Epithelial cell of prostate (primary cell): ENCODE measurements at regions not wholly inside any gene's neighbourhood (a gene's known extent, or its start where the extent isn't known, plus 50 kb on each side); places are given as distances from the start of the nearest gene placed in this dataset.

Source experiments
- DNase-seq: peaks from one replicate; pipeline ENCODE4 v3.0.0-alpha.2; 2011; ENCODE audit warnings: low read depth, low spot score
- H3K27ac ChIP-seq: fragments of 450-650 bp; 2 replicates; pipeline ENCODE4 v1.5.1; 2017; ENCODE audit warnings: mild to moderate bottlenecking

DNA sequence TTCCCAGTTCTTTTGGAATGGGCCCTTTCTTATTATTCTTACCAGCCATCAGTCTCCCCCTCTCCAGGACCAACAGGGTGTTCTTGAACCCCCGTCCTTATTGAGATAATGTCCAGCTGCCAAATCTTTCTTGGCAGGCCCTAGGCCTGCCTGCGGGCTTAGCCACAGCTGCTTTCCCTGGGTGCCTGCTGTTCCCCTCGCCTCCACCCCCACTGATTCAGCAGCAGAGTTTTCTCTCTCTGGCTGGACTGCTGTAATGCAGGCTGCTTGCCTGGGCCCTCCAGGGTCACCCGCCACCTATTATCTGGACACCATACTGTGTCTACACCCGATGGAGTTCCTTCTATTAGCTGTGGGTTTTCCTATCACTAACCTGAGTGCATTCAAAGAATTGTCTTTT, 395.4 kb upstream of the ATP5MC3 start:
- H3K27ac ChIP-seq = no peak overlapping the region
- no peak for DNase-seq

DNA sequence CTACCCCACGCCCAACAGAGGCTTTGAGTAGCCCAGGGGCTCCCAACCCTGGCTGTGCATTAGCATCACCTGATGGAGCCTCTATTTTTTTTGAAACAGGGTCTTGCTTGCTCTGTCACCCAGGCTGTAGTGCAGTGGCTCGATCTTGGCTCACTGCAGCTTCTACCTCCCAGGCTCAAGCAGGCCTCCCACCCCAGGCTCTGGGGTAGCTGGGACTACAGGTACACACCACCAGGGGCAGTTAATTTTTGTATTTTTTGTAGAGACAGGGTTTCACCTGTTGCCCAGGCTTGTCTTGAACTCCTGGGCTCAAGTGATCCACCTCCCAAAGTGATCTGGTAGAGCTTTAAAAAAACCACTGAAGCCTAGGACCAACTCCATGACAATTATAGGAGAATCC, 394.8 kb upstream of the ATP5MC3 start:
- no peak for DNase-seq
- no peak overlapping the region for H3K27ac ChIP-seq

GRCh38 chr2:175575346-175576258, 394.1 kb upstream of the ATP5MC3 start:
- no peak overlapping the region for H3K27ac ChIP-seq
- DNase-seq = no peak

- no peak for DNase-seq
- no peak overlapping the region for H3K27ac ChIP-seq
These were observed 392.6 kb upstream of the ATP5MC3 start for GRCh38 chr2:175574069-175574468.

DNA sequence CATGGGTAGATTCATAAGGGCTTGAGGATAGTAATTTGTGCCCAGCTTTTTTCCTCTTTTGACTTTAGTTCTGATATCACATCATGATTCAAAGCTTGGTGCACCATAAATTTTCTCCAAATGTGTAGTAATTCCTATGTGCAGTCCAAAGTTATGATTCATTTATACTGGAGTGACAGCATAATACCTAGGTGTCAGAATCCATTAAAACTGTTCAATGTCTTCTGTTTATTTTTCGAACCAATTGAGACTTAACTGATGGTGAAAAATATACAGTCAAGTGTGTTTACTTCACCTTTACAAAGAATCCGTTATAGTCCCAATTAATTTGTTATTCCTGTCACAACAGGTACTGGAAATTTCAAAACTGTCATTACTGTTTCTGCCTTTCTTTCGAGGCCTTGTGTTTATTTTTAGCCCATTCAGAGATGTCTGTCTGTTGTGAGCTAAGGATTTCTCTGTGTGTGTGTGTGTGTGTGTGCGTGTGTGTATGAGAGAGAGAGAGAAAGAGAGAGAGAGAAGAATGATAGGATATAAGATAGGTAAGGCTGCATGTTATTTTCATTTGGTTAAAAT, 389.7 kb upstream of the ATP5MC3 start:
- no peak for DNase-seq
- no peak overlapping the region for H3K27ac ChIP-seq

DNA sequence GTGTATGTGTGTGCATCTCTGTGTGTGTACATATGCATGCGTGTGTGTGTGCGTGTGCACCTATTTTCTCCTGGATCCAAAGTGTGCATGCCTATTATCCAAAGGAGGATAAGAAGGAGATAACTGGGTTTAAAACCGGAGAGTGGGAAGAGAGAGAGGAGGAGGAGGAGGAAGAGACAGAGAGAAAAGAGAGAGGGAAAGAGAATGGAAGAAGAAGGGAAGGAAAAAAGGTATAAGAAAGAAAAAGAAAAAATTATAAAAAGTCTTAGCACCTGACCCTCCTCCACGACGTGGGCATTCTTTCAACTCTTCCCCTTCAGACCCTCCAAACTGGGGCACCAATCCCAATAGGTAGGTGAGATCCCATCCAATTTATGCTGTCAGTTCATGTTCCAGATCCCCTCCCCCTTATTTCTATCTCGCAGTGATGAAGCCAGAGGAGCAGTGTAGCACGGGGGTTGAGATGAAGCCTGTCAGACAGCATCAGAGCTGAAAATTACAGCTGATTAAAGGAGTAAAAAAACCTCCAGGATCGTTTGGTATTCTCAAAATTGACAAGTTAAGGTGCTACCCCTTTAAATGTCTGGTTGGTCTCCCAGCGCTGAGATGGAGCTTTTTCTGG, 386.7 kb upstream of the ATP5MC3 start:
- H3K27ac ChIP-seq = no peak overlapping the region
- DNase-seq = no peak

DNA sequence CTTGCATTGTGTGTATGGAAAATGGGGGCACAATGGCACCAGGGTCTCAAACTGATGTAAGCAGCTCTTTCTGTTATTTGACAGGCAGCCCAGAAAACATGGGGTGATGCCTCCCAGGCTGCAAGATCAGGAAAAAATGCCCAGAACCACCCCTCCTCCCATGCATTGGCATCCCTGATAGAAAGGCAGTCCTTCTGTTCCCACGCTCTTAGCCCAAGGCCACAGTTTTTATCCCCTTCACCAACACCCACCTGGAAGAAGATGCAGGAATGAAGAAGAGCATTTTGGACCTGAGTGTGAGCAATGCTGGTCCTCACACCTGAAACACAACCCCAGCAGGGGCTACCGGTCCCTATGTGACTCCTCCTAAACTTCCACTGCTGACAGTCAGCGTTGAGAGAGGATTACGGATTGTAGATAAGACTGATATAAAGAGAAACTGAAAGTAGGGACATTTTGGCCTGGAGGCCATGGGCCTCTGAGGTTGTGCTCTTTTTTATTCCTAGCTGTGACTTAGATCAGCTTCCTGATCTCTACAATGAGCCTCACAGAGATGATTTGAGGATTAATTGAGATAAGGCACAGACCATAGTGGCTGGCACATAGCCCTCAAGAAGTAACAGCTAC, 386.0 kb upstream of the ATP5MC3 start:
- DNase-seq = no peak
- no peak overlapping the region for H3K27ac ChIP-seq

- no peak overlapping the region for H3K27ac ChIP-seq
- DNase-seq = no peak
These were observed 379.1 kb upstream of the ATP5MC3 start for GRCh38 chr2:175560521-175561169.

GRCh38 chr2:175559613-175560012, 378.1 kb upstream of the ATP5MC3 start:
- no peak overlapping the region for H3K27ac ChIP-seq
- no peak for DNase-seq

- no peak for DNase-seq
- H3K27ac ChIP-seq = no peak overlapping the region
These were observed 376.4 kb upstream of the ATP5MC3 start for GRCh38 chr2:175557810-175558377.

DNA sequence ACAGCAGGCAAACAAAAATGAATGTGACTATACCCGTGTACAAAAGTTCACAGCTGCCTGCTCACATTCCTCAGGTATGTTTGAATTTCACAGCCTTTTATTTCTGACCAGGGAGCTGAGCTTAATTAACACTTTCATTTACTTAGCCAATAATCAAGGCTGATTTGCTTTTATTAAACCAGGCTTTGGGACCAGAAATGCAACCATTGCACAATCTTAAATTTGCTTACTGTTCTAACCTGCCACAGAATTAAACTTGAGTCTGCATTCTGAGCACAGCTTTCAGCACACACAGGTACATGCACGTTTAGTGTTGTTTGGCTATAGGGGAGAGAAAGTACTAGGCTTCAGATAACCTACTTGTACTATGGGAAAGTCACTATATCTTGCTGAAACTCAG, 372.4 kb upstream of the ATP5MC3 start:
- DNase-seq = no peak

GRCh38 chr2:175552902-175553301, 371.4 kb upstream of the ATP5MC3 start:
- DNase-seq = no peak
- H3K27ac ChIP-seq = no peak overlapping the region

More for the DNA sequence above, 372.4 kb upstream of the ATP5MC3 start:
- no peak overlapping the region for H3K27ac ChIP-seq

DNA sequence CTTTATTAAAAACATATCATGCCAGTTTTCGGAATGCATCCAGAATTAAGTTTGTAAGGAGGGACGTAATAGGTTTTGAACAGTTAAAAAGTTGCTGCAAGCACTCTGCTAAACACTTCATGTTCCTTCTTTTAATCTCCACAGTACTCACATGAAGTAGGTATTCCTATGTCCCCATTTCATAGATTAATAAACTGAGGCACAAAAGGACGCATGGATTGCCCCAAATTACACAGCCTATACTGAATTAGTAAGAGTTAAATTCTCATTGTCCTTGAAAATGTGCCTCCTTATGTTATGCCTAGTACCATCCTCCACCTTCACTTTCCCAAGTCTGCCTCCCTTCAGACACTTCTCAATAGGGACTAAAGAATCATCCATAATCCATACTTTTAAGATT, 358.9 kb upstream of the ATP5MC3 start:
- no peak overlapping the region for H3K27ac ChIP-seq
- DNase-seq = no peak

GRCh38 chr2:175539122-175539521, 357.6 kb upstream of the ATP5MC3 start:
- DNase-seq = no peak
- no peak overlapping the region for H3K27ac ChIP-seq

DNA sequence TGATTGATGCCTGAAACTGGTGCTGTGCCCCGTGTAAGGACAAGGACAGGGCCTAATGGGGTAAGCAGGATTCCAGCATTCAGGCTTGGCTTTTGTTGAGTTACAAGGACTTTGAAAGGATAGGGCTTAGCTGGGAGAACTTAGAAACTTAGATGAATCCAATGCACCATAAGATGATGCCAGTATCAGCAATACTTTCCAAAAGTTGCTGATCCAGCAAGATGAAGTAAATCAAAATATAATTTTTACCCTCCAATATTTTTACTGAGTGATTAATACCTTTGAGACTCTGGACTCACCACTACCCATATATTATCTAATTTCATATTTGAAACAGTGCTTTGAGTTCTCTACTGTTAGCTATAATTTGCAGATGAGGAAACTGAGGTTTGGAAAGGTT, 354.5 kb upstream of the ATP5MC3 start:
- H3K27ac ChIP-seq = no peak overlapping the region

DNA sequence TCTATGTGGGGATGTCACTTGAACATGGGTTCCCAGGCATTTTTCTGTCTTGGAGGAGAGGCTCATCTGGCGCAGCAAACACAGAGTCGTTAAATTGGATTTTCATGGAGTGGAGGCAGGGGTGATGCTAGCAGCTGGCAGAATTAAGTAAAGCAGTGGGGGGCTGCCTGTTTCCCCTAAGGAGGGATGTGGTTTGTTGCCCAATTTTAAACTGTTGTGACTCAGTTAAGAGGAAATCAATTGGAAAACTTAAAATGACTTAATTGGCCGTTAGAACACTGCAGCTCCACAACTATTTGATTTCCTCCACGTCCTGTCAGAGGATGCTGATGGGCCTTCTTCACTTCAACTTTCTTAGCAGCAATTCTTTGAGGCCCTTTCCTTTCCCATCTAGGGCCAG, 354.1 kb upstream of the ATP5MC3 start:
- DNase-seq = no peak
- H3K27ac ChIP-seq = no peak overlapping the region

More for the DNA sequence above, 354.5 kb upstream of the ATP5MC3 start:
- DNase-seq = no peak

DNA sequence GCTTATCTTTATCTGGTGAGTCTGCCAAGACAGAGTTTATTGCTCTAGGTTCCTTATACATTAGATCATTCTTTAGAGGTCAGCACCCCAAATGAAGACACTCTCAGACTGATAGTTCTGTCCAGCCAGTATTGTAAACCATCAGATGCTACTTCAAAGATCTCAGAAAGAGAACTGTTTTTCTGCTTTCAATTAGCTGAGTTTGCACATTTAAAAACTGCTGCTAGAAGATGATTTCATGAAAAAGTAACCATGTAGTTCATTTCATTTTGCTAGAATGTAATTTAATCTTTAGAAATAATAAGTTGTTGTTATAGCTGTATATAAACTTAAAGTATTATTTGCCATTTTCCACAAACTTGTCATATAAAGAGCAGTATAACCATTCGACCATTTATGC, 344.5 kb upstream of the ATP5MC3 start:
- no peak for DNase-seq

DNA sequence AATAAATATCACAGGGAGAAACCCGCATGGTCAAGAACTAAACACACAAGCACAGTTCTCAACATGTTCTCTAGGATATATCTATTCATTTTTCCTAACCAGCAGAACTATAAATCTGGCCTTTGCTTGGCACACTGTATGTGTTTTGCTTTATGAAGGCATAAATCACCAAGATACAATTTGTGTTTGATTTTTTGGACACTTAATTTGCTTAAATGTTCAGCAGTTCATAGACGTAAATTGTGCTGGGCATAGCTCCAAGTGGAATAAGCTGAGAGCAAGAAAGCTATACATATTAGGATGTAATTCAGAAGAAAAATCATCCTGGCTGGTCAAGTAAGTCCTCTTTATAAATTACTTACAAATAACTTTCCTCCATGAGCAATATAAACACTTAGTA, 341.5 kb upstream of the ATP5MC3 start:
- no peak overlapping the region for H3K27ac ChIP-seq
- no peak for DNase-seq

More for the DNA sequence above, 344.5 kb upstream of the ATP5MC3 start:
- H3K27ac ChIP-seq = no peak overlapping the region

DNA sequence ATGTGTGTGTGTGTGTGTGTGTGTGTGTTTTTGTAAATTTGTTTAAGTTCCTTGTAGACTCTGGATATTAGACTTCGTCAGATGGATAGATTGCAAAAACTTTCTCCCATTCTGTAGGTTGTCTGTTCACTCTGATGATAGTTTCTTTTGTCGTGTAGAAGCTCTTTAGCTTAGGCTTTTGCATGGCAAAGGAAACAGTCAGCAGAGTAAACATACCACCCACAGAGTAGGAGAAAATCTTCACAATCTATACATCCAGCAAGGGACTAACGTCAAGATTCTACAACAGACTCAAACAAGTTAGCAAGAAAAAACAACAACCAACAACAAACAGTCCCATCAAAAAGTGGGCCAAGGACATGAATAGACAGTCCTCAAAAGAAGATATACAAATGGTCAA, 336.7 kb upstream of the ATP5MC3 start:
- H3K27ac ChIP-seq = no peak overlapping the region
- no peak for DNase-seq

- H3K27ac ChIP-seq = no peak overlapping the region
- DNase-seq = no peak
These were observed 335.0 kb upstream of the ATP5MC3 start for GRCh38 chr2:175516555-175516954.
